Hematopoietic multipotent progenitor cell treated with erythropoietin and hydrocortisone succinate and interleukin-3 and kit ligand, for 6 days (in vitro differentiated cells): ENCODE measurements at regions not wholly inside any gene's neighbourhood (a gene's known extent, or its start where the extent isn't known, plus 50 kb on each side); places are given as distances from the start of the nearest gene placed in this dataset.

ENCODE experiments used
- DNase-seq: peaks from one replicate; pipeline ENCODE4 v3.0.0-alpha.2; 2015

DNA sequence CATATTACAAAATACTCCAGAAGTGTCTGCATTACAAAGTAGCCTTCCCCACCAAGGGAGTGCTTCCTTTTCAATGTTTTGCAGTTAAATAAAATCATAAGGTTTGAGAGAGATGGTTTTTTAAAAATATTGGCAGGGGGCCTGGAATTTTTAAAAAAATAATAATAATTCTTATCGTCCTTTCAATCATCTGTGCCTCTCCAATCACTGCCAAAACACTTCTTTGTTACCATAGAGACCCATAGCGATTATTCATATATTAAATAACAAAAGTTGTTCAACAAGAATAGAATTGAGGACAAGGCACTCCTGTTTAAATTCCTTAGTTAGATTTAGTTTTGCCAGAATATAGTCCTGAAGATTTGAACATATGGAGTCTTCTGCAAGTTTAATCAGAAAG, 203.1 kb downstream of the FAT4 start:
- no peak for DNase-seq

DNA sequence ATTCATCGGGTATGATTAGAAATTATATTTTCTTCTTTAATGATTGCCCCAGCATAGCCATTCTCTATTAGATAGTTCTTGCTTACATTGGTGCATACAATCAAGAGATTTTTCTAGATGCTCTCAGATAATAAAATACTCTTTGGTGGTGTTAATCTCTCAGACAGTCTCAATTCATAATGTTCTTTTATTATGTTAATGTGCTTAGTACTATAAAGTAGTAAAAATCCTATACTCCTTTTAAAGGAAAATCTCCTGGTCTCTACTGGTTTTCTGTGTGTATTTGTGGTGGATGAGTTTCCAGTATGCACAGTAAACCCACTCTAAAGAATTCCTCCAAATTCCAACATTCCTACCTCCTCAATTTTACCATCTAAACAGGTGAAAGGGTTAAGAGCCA, 203.5 kb downstream of the FAT4 start:
- no peak for DNase-seq

DNA sequence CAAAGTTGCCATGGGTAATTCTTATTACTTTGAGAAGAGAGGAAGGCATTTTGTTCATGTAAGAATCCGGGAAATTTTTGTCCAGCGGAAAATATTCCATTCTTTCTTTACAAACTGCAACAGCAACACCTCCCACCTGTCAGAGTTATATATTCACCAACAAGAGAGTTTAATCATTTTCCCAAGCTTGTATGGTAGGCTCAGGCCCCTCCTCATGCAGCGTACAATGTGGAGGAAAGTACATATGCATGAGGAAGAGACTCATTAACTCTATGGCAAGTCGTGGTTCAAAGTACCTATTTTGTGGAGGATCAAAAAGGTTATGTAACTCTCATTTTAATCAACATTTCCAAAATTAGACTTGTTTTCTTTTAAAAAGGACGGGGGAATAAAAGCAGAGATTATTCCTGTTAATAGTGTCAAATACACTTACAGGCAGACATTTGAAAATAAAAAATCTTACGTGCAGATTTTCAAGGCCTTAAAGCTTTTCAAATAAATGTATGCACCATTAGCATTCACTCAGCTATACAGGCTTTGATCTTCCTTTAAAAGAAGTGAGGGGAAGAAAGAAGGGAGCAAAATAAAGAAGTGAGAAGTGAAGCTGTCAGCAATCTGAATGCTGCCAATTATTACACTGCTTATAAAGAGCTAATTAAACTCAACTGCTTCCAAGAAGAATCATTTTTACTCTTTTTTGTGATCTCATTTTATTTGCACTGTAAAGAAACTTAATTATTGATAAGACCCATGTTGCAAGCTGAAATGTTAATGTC, 204.8 kb downstream of the FAT4 start:
- no peak for DNase-seq

- no peak for DNase-seq
These were observed 205.7 kb downstream of the FAT4 start for GRCh38 chr4:125520258-125520990.

- no peak for DNase-seq
These were observed 207.8 kb downstream of the FAT4 start for GRCh38 chr4:125522588-125522987.

DNA sequence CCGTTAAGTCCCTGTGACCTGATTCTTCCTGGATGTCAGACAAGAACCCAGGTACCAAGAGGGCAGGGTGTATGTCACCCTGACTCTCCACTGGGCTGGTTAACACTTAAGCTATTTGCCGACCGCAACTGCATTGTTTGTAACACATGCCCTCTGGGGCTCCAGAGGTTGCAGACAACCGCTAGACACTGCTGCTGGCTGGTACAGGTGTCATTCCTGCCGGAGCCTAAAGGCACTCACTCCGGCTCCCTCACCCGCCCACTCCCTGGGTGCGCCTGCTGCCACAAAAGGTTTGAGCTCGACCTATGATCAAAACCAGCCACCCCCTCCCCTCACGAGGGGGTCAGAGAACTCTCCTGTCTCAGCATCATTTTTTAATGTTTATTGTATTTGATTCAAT, 208.2 kb downstream of the FAT4 start:
- DNase-seq = no peak

DNA sequence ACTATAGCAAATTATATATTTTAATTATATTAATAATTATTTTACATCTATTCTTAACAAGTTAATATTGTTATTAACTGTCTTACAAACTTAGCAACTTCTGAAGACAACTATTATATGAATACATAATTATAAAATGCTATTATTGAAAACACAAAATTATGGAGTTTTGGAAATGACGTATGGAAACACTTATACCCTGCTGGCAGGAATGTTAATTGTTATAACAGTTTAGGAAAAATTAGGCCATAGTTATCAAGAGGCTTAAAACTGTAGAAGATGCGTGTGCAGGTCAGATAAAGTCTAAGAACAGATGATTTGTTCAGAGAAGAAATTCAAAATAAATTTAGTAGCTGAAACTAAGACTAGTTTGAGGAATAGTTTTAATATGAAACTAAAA, 211.7 kb downstream of the FAT4 start:
- DNase-seq = no peak

GRCh38 chr4:125527681-125528080, 212.9 kb downstream of the FAT4 start:
- DNase-seq = no peak

GRCh38 chr4:125529071-125529470, 214.3 kb downstream of the FAT4 start:
- DNase-seq = no peak

- no peak for DNase-seq
These were observed 223.9 kb downstream of the FAT4 start for GRCh38 chr4:125538670-125539069.

- DNase-seq = no peak
These were observed 224.9 kb downstream of the FAT4 start for GRCh38 chr4:125539691-125540090.

GRCh38 chr4:125541836-125542385, 227.2 kb downstream of the FAT4 start:
- DNase-seq = no peak

DNA sequence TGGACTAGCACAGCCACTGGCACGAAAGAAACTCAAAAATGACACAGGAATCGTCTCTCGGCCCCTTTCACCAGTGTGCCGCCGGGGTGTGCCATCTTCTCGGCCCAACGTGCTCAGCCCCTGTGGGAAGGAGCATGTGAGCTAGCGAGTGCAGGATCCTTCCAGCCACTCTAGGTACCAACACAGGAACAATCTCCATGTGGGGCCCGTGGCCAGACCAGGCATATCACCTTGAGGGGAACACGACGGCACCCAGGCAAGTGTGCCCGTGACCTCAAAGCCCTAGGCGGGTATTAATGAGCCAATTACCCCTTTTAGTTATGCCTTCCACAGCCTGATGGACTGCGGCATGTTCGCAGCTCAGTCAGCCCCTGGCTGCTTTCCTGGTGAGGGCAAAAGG, 231.5 kb downstream of the FAT4 start:
- no peak for DNase-seq

DNA sequence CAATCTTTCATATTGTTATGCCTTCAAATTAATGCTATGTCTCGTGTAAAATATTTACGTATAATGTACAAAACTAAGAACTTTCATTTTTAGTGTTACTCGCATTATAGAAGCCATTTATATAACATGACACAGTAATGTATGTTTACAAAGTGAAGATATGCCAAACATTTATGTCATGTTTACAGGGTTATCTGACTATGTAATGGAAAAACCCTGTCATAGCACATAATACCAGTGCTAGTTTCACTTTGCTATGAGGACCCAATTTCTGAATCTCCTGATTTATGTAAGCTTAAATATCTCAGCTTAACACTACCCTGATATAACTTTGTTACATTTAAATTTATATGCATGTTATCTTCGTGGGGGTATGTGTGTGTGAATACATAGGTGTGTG, 233.1 kb downstream of the FAT4 start:
- DNase-seq = no peak

GRCh38 chr4:125550769-125551168, 236.0 kb downstream of the FAT4 start:
- DNase-seq = no peak

DNA sequence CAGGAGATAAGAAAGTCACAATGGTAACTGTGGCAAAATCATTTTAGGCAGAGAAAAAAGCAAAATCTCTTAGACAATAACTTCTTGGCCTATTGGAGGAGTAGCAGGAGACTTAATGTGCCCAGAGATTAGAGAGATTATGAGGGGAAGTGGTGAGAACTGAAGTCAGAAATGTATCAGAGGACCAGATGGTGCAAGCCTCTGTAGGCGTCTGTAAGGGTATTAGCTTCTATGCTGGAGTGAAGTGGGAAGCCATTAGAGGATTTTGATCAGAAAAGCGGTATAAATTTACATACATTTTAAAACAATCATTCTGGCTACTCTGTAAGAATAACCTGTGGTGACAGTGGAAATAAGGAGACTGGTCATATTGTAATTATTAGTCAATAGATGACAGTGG, 236.7 kb downstream of the FAT4 start:
- DNase-seq = no peak

- DNase-seq = no peak
These were observed 237.2 kb downstream of the FAT4 start for GRCh38 chr4:125551967-125552366.

GRCh38 chr4:125572601-125573000, 257.8 kb downstream of the FAT4 start:
- DNase-seq = no peak

GRCh38 chr4:125573368-125573767, 258.6 kb downstream of the FAT4 start:
- DNase-seq = no peak

DNA sequence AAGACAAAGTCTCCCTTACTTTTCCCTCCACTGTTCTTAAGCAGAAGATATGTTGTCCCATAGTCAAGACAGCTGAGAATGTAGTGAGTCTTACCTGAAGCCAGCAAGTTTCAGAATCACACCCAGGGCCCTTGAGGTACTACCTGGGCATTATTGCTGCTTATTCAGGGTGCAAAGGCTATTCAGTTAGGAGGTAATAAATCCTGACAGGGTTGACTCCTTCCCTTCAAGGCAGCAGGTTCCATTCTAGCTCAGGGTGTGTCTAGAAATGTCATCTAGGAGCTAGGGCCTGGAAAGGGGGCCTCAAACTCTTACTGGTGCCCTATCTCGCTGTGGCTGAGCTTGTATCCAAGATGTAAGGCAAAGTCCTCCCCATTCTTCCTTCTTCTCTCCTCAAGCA, 259.0 kb downstream of the FAT4 start:
- no peak for DNase-seq

GRCh38 chr4:125582302-125582701, 267.5 kb downstream of the FAT4 start:
- DNase-seq = no peak

GRCh38 chr4:125590158-125590557, 275.4 kb downstream of the FAT4 start:
- no peak for DNase-seq

DNA sequence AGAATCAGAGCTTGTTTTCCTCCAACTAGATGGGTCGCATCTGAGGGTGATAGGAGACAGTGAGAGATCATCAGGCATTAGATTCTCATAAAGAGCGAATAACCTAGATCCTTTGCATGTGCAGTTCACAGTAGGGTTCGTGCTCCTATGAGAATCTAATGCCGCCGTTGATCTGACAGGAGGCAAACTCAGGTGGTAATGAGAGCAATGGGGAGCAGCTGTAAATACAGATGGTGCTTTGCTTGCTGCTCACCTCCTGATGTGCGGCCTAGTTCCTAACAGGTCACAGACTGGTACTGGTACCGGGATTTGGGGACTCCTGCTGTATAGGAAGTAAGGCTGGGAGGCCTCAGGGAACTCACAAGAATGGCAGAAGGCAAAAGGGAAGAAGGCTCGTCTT, 276.5 kb downstream of the FAT4 start:
- no peak for DNase-seq

DNA sequence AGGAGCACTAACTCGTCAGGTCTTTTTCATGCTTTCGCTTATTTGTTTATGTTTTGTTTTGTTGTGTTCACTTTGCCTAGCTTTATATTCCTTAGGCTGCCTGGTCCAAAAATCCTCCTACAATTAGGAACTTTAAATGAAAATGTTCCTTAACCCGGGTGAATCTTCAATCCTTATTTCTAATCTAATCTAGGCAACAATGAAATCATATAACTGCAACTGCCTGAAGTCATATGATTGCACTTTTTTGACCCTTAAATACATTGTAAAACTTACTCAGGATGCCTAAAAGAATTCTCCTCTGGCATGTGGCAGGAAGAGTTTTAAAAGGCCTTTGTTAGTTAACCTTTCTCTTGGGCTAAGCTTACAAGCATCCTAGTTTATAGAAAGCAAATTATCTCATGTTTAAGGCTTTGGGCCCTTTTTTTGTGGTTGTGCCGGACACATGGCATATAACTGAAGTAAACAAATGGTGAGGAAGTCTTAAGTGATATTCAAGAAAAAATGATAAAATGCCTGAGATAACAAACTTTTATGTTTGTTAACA, 279.4 kb downstream of the FAT4 start:
- DNase-seq = no peak
